Breast epithelium (tissue), 4 donors: ENCODE measurements at regions not wholly inside any gene's neighbourhood (a gene's known extent, or its start where the extent isn't known, plus 50 kb on each side); places are given as distances from the start of the nearest gene placed in this dataset.
A peak's percentile ranks its signal among the peaks of the same experiment; 100 is the strongest.

Experiments used
- DNase-seq, 2 donors: peaks; one replicate each; pipeline ENCODE4 v3.0.0-alpha.2; 2019; ENCODE audit warnings: low spot score in 2 of 2
- H3K27ac ChIP-seq, 2 donors: fragments of 200-600 bp; sonication (generic) in 1 of 2; one replicate each; pipeline ENCODE4 v1.5.1; 2016 to 2019; ENCODE audit warnings: mild to moderate bottlenecking in 1 of 2
- H3K27me3 ChIP-seq, 2 donors: fragments of 200-600 bp; sonication (generic) in 1 of 2; one replicate each; pipeline versions ENCODE4 v1.5.1 to v1.6.0; 2017 to 2019; ENCODE audit warnings: control low read depth in 1 of 2, mild to moderate bottlenecking in 1 of 2
- H3K36me3 ChIP-seq: fragments of 200-600 bp; one replicate; pipeline ENCODE4 v1.5.1; 2019
- H3K4me1 ChIP-seq, 2 donors: fragments of 200-600 bp; sonication (generic); one replicate each; pipeline ENCODE4 v1.5.1; 2016 to 2019; ENCODE audit warnings: control low read depth in 1 of 2
- H3K4me3 ChIP-seq, 3 donors: fragments of 200-600 bp; sonication (generic); 1 replicate in 2 of 3; 2 replicates in 1 of 3; pipeline ENCODE4 v1.5.1; 2016 to 2019; ENCODE audit warnings: mild to moderate bottlenecking in 3 of 3, moderate library complexity in 2 of 3
- H3K9me3 ChIP-seq, 2 donors: fragments of 200-600 bp; sonication (generic) in 1 of 2; one replicate each; pipeline ENCODE4 v1.5.1; 2016 to 2019; ENCODE audit warnings: control low read depth in 1 of 2
- CTCF ChIP-seq, 3 donors: fragments of 450-650 bp; IDR thresholded peaks; one replicate each; pipeline ENCODE4 v1.5.1; 2016 to 2017; ENCODE audit warnings: antibody characterized with exemption in 3 of 3, mild to moderate bottlenecking in 3 of 3, moderate library complexity in 3 of 3
- POLR2A ChIP-seq: fragments of 450-650 bp; IDR thresholded peaks from one replicate; pipeline ENCODE4 v1.6.1; 2016; ENCODE audit warnings: antibody characterized with exemption, mild to moderate bottlenecking, moderate library complexity
- POLR2AphosphoS5 ChIP-seq, 3 donors: sonication (generic); formaldehyde crosslinking; IDR thresholded peaks; one replicate each; pipeline ENCODE4 v1.6.1; 2017; ENCODE audit warnings: antibody characterized with exemption in 3 of 3
- intact Hi-C: fragments of 100-400 bp; cut with DNase I; formaldehyde crosslinking; loops from one replicate; pipeline ENCODE4 v1.15.1; 2023; ENCODE audit warnings: low total_unique reads

DNA sequence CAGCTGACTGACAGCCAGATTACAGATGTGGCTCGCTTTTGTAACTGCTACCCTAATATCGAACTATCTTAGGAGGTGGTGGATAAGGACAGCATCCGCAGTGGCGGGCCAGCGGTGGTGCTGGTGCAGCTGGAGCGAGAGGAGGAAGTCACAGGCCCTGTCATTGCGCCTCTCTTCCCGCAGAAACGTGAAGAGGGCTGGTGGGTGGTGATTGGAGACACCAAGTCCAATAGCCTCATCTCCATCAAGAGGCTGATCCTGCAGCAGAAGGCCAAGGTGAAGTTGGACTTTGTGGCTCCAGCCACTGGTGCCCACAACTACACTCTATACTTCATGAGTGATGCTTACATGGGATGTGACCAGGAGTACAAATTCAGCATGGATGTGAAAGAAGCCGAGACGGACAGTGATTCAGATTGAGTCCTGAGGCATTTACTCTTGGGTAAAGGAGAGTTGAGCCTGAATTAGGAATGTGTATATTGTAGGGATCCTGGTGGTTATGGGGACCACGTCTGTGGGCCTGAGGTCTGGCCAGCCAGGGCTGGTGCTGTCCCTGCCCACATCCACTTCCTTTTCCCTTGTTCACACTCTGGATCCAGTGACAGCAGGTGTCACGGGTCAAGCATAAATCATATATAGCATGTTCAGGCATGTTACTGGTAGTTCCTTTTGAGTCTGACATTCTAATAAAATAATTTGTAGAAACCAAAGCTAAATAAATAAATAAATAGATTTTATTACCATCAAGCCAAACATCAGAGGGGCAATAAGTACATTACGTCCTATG, 89.0 kb upstream of the SMURF2 start:
- no peak overlapping the region for H3K4me3 ChIP-seq
- DNase-seq = no peak
- no peak overlapping the region for H3K27ac ChIP-seq
- H3K9me3 ChIP-seq = no peaks in the 10 kb centered on the region
- intact Hi-C loops = no loop called here
- no peaks in the 10 kb centered on the region for H3K27me3 ChIP-seq
- TF ChIP-seq POLR2A = no peak
- no peak for TF ChIP-seq POLR2AphosphoS5 (IDR thresholded peaks at IDR 0.05)
- no peak for TF ChIP-seq CTCF (IDR thresholded peaks at IDR 0.05)
- no peaks in the 10 kb centered on the region for H3K4me1 ChIP-seq
- no peaks in the 10 kb centered on the region for H3K36me3 ChIP-seq

DNA sequence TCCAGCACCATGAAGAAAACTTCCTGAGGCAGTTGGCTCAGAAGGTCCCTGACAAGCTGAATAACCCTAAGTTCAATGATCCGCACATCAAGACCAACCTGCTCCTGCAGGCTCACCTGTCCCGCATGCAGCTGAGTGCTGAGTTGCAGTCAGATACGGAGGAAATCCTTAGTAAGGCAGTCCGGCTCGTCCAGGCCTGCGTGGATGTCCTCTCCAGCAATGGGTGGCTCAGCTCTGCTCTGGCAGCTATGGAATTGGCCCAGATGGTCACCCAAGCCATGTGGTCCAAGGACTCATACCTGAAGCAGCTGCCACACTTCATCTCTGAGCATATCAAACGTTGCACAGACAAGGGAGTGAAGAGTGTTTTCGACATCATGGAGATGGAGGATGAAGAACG, 88.4 kb upstream of the SMURF2 start:
- intact Hi-C loops = no loop called here
- TF ChIP-seq POLR2A = no peak
- TF ChIP-seq POLR2AphosphoS5 (IDR thresholded peaks at IDR 0.05) = no peak
- TF ChIP-seq CTCF (IDR thresholded peaks at IDR 0.05) = no peak
- DNase-seq = no peak

GRCh38 chr17:64749306-64749705, 87.2 kb upstream of the SMURF2 start:
- no peaks in the 10 kb centered on the region for H3K27me3 ChIP-seq
- no peaks in the 10 kb centered on the region for H3K36me3 ChIP-seq
- intact Hi-C loops = no loop called here
- H3K4me3 ChIP-seq = no peak overlapping the region
- no peak for TF ChIP-seq POLR2A
- no peak for TF ChIP-seq CTCF (IDR thresholded peaks at IDR 0.05)
- TF ChIP-seq POLR2AphosphoS5 (IDR thresholded peaks at IDR 0.05) = no peak
- H3K9me3 ChIP-seq = no peaks in the 10 kb centered on the region
- H3K27ac ChIP-seq = peak overlapping the region in 1 of 2 donors; percentile 3
- H3K4me1 ChIP-seq = no peaks in the 10 kb centered on the region
- DNase-seq = no peak

More for the DNA sequence above, 88.4 kb upstream of the SMURF2 start:
- Histone ChIP-seq H3K27me3 (no peaks in the 10 kb centered on the region), H3K4me1 (no peaks in the 10 kb centered on the region), H3K9me3 (no peaks in the 10 kb centered on the region), H3K36me3 (no peaks in the 10 kb centered on the region), H3K4me3 (no peak overlapping the region), H3K27ac (no peak overlapping the region)

- TF ChIP-seq POLR2A (no peak), POLR2AphosphoS5 (IDR thresholded peaks at IDR 0.05) (no peak), CTCF (IDR thresholded peaks at IDR 0.05) (no peak)
- Histone ChIP-seq H3K9me3 (no peaks in the 10 kb centered on the region), H3K27ac (peak overlapping the region; percentile 52 to 82), H3K4me3 (no peak overlapping the region), H3K4me1 (no peaks in the 10 kb centered on the region), H3K27me3 (no peaks in the 10 kb centered on the region), H3K36me3 (no peaks in the 10 kb centered on the region)
- intact Hi-C loops = no loop called here
- no peak for DNase-seq
These were observed 85.9 kb upstream of the SMURF2 start for GRCh38 chr17:64747938-64748540.

DNA sequence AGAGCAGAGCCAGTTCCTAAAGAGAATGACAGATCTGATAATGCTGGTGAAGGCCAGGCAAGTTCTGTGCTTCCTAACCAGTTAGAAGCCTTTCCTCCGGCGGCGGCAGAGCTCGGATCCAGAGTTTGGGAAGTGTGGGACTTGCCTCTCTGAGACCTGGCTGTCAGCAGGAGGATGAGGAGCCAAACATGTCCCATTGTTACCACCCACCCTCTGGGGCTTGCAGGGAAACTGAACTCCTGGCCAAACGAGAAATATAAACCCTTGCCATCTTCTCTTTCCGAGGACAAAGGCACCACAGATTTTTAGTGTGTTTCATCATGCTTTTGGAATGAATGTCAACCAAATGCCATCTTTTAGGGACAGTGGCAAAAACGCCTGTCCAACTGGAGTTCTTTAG, 80.2 kb upstream of the SMURF2 start:
- H3K9me3 ChIP-seq = no peaks in the 10 kb centered on the region
- no peaks in the 10 kb centered on the region for H3K36me3 ChIP-seq
- TF ChIP-seq CTCF (IDR thresholded peaks at IDR 0.05) (no peak), POLR2AphosphoS5 (IDR thresholded peaks at IDR 0.05) (no peak), POLR2A (no peak)
- peak in 1 of 2 donors; percentile 42 for DNase-seq
- peak overlapping the region; percentile 79 to 88 for H3K27ac ChIP-seq
- H3K4me1 ChIP-seq = peaks cover 0 to 10% of the 10 kb centered on the region in 2 donors
- H3K4me3 ChIP-seq = peak overlapping the region in 1 of 3 donors; percentile 10
- intact Hi-C loops = no loop called here
- no peaks in the 10 kb centered on the region for H3K27me3 ChIP-seq
